HG03097 (cell line): ENCODE measurements at regions not wholly inside any gene's neighbourhood (a gene's known extent, or its start where the extent isn't known, plus 50 kb on each side); places are given as distances from the start of the nearest gene placed in this dataset.

Source experiments
- ATAC-seq: cut with Tn5 transposase; IDR thresholded peaks from one replicate; pipeline ENCODE4 v1.9.1; 2021; ENCODE audit not compliant: unreplicated experiment, low FRiP score

- no peak for ATAC-seq
Observed at GRCh38 chr5:168187614-168188013, 103.8 kb upstream of the WWC1 start.

- no peak for ATAC-seq
Observed at GRCh38 chr5:168188182-168188581, 103.3 kb upstream of the WWC1 start.

- ATAC-seq: no peak
Observed at GRCh38 chr5:168192120-168192519, 99.3 kb upstream of the WWC1 start.

- ATAC-seq: no peak
Observed at GRCh38 chr5:168193493-168194250, 97.8 kb upstream of the WWC1 start.

GRCh38 chr5:168195110-168195509 lies 96.3 kb upstream of the WWC1 start:
- ATAC-seq: no peak

GRCh38 chr5:168198359-168198758 lies 93.1 kb upstream of the WWC1 start:
- no peak for ATAC-seq

- ATAC-seq: no peak
Observed at GRCh38 chr5:168202996-168203395, 88.4 kb upstream of the WWC1 start.

GRCh38 chr5:168204165-168204564 lies 87.3 kb upstream of the WWC1 start:
- no peak for ATAC-seq

GRCh38 chr5:168207450-168208029 lies 83.9 kb upstream of the WWC1 start:
- no peak for ATAC-seq

GRCh38 chr5:168209244-168209995 lies 82.0 kb upstream of the WWC1 start:
- ATAC-seq: no peak

- ATAC-seq: no peak
Observed at GRCh38 chr5:168209997-168210396, 81.4 kb upstream of the WWC1 start.

- no peak for ATAC-seq
Observed at GRCh38 chr5:168211245-168211644, 80.2 kb upstream of the WWC1 start.

GRCh38 chr5:168211936-168212335 lies 79.5 kb upstream of the WWC1 start:
- ATAC-seq: no peak

- no peak for ATAC-seq
Observed at GRCh38 chr5:168214071-168214470, 77.4 kb upstream of the WWC1 start.

GRCh38 chr5:168214886-168215285 lies 76.6 kb upstream of the WWC1 start:
- no peak for ATAC-seq

GRCh38 chr5:168215646-168216045 lies 75.8 kb upstream of the WWC1 start:
- ATAC-seq: no peak

GRCh38 chr5:168216989-168217388 lies 74.5 kb upstream of the WWC1 start:
- ATAC-seq: no peak

GRCh38 chr5:168217497-168217896 lies 73.9 kb upstream of the WWC1 start:
- no peak for ATAC-seq

GRCh38 chr5:168218746-168219145 lies 72.7 kb upstream of the WWC1 start:
- no peak for ATAC-seq

GRCh38 chr5:168219515-168220410 lies 71.7 kb upstream of the WWC1 start:
- ATAC-seq: no peak

GRCh38 chr5:168224085-168224484 lies 67.4 kb upstream of the WWC1 start:
- no peak for ATAC-seq
